Nephron progenitor cell (in vitro differentiated cells): ENCODE measurements at regions not wholly inside any gene's neighbourhood (a gene's known extent, or its start where the extent isn't known, plus 50 kb on each side); places are given as distances from the start of the nearest gene placed in this dataset.

ENCODE experiments used
- DNase-seq: peaks from one replicate; pipeline ENCODE4 v3.0.0; 2021
- H3K27ac Mint-ChIP-seq: 2 replicates; pipeline ENCODE4 v1.8.0; 2021; ENCODE audit warnings: mild to moderate bottlenecking, moderate library complexity, mixed read lengths
- H3K27me3 Mint-ChIP-seq: 2 replicates; pipeline ENCODE4 v1.8.0; 2021; ENCODE audit warnings: mild to moderate bottlenecking, low read depth, mixed read lengths; ENCODE audit not compliant: poor library complexity
- H3K36me3 Mint-ChIP-seq: 2 replicates; pipeline ENCODE4 v1.8.0; 2021; ENCODE audit warnings: low read depth, mixed read lengths
- H3K4me1 Mint-ChIP-seq: 2 replicates; pipeline ENCODE4 v1.8.0; 2021; ENCODE audit warnings: mixed read lengths
- H3K4me3 Mint-ChIP-seq: 2 replicates; pipeline ENCODE4 v1.8.0; 2021; ENCODE audit warnings: mild to moderate bottlenecking, moderate library complexity, mixed read lengths
- H3K9me3 Mint-ChIP-seq: 2 replicates; pipeline ENCODE4 v1.8.0; 2021; ENCODE audit warnings: mild to moderate bottlenecking, moderate library complexity, mixed read lengths
- TF ChIP-seq, protein P1 (sequence below): fragments of 200-600 bp; sonication (generic); IDR thresholded peaks from 2 replicates; pipeline ENCODE4 v1.5.0; 2021; ENCODE audit warnings: antibody characterized with exemption

DNA sequence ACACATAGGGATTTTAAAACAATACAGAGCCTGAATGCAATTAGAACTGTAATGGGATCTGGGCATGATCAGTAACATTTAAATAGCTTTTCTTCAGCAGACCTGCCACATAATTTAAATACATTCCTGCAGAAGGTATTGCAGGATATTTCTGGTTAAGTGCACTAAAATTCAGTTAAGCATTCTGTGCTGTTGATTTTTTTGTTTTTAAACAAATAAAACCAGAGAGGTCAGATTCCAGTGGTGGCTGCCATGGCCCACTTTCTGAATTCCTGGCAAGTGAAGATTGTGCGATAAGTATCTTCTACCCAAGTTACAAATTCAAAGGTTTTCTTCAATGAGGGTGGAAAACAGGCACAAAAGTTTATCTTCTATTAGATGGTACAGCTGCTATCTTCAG is 98.7 kb downstream of the RAP2B start:
- Mint-ChIP-seq H3K4me3 (no peak overlapping the region), H3K27ac (no peak overlapping the region), H3K27me3 (peaks cover 4% of the 10 kb centered on the region), H3K9me3 (no peaks in the 10 kb centered on the region), H3K4me1 (no peaks in the 10 kb centered on the region), H3K36me3 (no peaks in the 10 kb centered on the region)
- TF ChIP-seq, protein P1, sequence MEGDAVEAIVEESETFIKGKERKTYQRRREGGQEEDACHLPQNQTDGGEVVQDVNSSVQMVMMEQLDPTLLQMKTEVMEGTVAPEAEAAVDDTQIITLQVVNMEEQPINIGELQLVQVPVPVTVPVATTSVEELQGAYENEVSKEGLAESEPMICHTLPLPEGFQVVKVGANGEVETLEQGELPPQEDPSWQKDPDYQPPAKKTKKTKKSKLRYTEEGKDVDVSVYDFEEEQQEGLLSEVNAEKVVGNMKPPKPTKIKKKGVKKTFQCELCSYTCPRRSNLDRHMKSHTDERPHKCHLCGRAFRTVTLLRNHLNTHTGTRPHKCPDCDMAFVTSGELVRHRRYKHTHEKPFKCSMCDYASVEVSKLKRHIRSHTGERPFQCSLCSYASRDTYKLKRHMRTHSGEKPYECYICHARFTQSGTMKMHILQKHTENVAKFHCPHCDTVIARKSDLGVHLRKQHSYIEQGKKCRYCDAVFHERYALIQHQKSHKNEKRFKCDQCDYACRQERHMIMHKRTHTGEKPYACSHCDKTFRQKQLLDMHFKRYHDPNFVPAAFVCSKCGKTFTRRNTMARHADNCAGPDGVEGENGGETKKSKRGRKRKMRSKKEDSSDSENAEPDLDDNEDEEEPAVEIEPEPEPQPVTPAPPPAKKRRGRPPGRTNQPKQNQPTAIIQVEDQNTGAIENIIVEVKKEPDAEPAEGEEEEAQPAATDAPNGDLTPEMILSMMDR: no peak
- DNase-seq: no peak

DNA sequence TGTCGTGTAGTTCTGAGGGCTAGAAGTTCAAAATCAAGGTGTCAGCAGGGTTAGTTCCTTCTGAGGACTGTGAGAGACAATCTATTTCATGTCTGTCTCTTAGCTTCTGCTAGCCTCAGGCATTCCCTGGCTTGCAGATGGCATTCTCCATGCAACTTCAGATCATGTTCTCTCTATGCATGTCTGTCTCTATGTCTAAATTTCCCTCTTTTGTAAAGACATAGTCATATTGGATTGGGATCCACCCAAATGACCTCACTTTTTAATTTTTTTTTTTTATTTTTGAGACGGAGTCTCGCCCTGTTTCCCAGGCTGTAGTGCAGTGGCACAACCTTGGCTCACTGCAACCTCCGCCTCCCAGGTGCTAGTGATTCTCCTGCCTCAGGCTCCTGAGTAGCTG is 104.6 kb downstream of the RAP2B start:
- Mint-ChIP-seq H3K27me3 (peaks cover 4% of the 10 kb centered on the region), H3K27ac (no peak overlapping the region), H3K4me1 (no peaks in the 10 kb centered on the region), H3K36me3 (peaks cover 4% of the 10 kb centered on the region), H3K4me3 (no peak overlapping the region), H3K9me3 (peaks cover 15% of the 10 kb centered on the region)
- TF ChIP-seq, protein P1: no peak
- DNase-seq: no peak

- H3K4me3 Mint-ChIP-seq: no peak overlapping the region
- no peak for DNase-seq
- TF ChIP-seq, protein P1: no peak
- peaks cover 4% of the 10 kb centered on the region for H3K36me3 Mint-ChIP-seq
- no peak overlapping the region for H3K27ac Mint-ChIP-seq
- no peaks in the 10 kb centered on the region for H3K4me1 Mint-ChIP-seq
- H3K9me3 Mint-ChIP-seq: peaks cover 15% of the 10 kb centered on the region
- H3K27me3 Mint-ChIP-seq: peaks cover 4% of the 10 kb centered on the region
These were observed 106.7 kb downstream of the RAP2B start for GRCh38 chr3:153268564-153269279.

DNA sequence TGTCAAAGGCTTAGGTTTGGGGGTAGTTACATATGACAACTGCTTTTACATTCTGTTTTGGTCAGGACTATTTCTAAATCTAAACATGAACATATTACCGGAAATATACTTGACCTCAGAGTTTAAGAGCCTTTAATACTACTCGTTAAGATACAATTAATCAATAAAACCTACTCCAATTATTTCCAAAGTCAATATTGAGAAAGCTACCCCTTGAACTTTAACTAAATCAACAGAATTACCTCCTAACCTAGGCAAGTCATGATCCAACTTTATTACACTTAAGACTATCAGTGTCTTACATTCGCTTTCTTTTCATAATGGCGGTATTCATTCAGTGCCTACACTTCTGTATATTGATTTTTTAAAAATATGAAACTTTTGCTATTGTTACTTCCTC is 107.7 kb downstream of the RAP2B start:
- Mint-ChIP-seq H3K36me3 (peaks cover 4% of the 10 kb centered on the region), H3K27me3 (peaks cover 4% of the 10 kb centered on the region), H3K4me3 (no peak overlapping the region), H3K27ac (no peak overlapping the region), H3K4me1 (no peaks in the 10 kb centered on the region), H3K9me3 (peaks cover 15% of the 10 kb centered on the region)
- DNase-seq: no peak
- TF ChIP-seq, protein P1: no peak

DNA sequence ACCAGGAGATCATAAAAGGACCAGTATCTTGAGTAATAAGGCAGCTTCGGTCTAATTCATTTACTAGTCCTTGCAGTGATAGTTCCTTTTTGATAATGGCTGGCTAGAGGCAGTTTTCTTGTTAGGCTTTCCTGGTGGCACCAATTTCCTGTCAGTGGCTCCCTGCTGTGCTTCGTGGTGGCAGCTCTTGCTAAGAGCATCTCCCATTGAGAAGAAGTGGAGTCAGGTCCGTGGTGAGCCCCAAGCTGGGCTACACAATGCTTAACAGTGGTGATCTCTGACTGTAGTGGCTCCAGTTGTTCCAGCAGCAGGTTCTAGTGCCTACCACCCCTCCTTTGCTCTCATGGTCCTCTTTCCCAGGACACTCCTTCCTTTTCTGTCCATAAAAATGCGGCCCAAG is 111.2 kb downstream of the RAP2B start:
- DNase-seq: no peak
- TF ChIP-seq, protein P1: no peak
- Mint-ChIP-seq H3K4me3 (no peak overlapping the region), H3K27ac (no peak overlapping the region), H3K4me1 (no peaks in the 10 kb centered on the region), H3K9me3 (peaks cover 2% of the 10 kb centered on the region), H3K36me3 (no peaks in the 10 kb centered on the region), H3K27me3 (peaks cover 4% of the 10 kb centered on the region)

DNA sequence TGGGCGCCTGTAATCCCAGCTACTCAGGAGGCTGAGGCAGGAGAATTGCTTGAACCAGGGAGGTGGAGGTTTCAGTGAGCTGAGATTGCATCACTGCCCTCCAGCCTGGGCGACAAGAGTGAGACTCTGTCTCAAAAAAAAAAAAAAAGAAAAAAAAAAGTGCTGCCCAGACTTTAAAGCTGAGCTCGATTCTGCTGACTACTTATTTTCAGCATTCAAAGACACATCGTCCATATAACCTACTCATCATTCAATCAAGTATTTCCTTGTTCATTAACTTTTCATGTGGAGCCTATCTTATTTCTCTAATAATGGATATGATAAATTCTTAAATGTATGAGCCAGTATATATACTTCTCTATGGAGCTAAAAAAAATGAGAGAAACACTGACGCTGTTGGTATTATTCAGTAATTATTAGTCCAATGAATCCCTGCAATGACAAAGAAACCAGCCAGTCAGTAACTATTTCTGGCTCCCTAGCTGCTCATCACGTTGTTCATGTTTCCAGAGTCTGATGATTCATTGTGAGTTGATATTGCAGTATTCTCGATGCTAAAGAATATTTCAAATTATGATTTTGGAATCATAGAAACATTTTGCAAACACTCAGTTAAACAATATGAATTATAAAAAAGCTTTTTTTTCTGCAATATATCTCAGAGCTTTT is 111.9 kb downstream of the RAP2B start:
- no peaks in the 10 kb centered on the region for H3K4me1 Mint-ChIP-seq
- no peak overlapping the region for H3K27ac Mint-ChIP-seq
- H3K27me3 Mint-ChIP-seq: peaks cover 4% of the 10 kb centered on the region
- DNase-seq: no peak
- no peak overlapping the region for H3K4me3 Mint-ChIP-seq
- TF ChIP-seq, protein P1: no peak
- no peaks in the 10 kb centered on the region for H3K9me3 Mint-ChIP-seq
- H3K36me3 Mint-ChIP-seq: no peaks in the 10 kb centered on the region
